HepG2 (cell line): ENCODE measurements at regions not wholly inside any gene's neighbourhood (a gene's known extent, or its start where the extent isn't known, plus 50 kb on each side); places are given as distances from the start of the nearest gene placed in this dataset.

Experiments used
- ATAC-seq: fragments of 200-7000 bp; cut with Tn5 transposase; 3 replicates; pipeline ENCODE4 v1.9.1; 2020; ENCODE audit warnings: mild to moderate bottlenecking, moderate library complexity
- BruUV-seq: library from RNA; stranded (reverse); fragments of 400-500 nt; replicated peaks from 2 replicates; lab custom pipeline; 2021; lab: Mats Ljungman, UMichigan
- CTCF ChIA-PET: fragments of 300-600 bp; formaldehyde crosslinking; extraction: SDS; loops from one replicate; lab custom pipeline; 2021; ENCODE audit warnings: low total read pairs, inconsistent platforms, low intra/inter-chr PET ratio; lab: Yijun Ruan, JAX
- POLR2A ChIA-PET: fragments of 350-600 bp; sonication (Branson Sonifier 250); formaldehyde crosslinking; loops from one replicate; lab custom pipeline; 2020; ENCODE audit warnings: antibody characterized with exemption, inconsistent platforms; lab: Yijun Ruan, JAX
- DNase-seq: peaks from one replicate; pipeline ENCODE4 v3.0.0-alpha.2; 2015; ENCODE audit warnings: low spot score
- FAIRE-seq: peaks from 3 replicates; lab custom pipeline; 2011; peaks lifted over from hg19 to GRCh38; lab: Jason Lieb, UNC
- H2AFZ ChIP-seq: one replicate; pipeline ENCODE4 v1.6.1; 2011; ENCODE audit warnings: low read length, inconsistent platforms
- H3K27ac ChIP-seq: fragments of 300-600 bp; 3 replicates; pipeline ENCODE4 v1.8.0; 2011; ENCODE audit warnings: mixed run types, mild to moderate bottlenecking, mixed read lengths, low read length, inconsistent platforms; ENCODE audit not compliant: insufficient read depth; ENCODE audit errors: extremely low read length
- H3K27me3 ChIP-seq, 2 experiments: fragments of 200-600 bp in 1 of 2; 2 replicates in 1 of 2; 3 replicates in 1 of 2; pipeline versions ENCODE4 v1.6.0 to v1.8.0; 2011; ENCODE audit warnings: low read length in 2 of 2, mild to moderate bottlenecking in 2 of 2, moderate library complexity in 2 of 2, inconsistent platforms in 1 of 2; ENCODE audit not compliant: insufficient read depth in 2 of 2, control insufficient read depth in 1 of 2
- H3K36me3 ChIP-seq, 2 experiments: fragments of 200-600 bp in 1 of 2; replicated peaks in 1 of 2; 2 replicates in 1 of 2; 3 replicates in 1 of 2; pipeline versions ENCODE4 v1.5.1 to v1.8.0; 2011; ENCODE audit warnings: low read length in 2 of 2, inconsistent platforms in 1 of 2; ENCODE audit not compliant: insufficient read depth in 2 of 2, control insufficient read depth in 1 of 2
- H3K4me1 ChIP-seq: 2 replicates; pipeline ENCODE4 v1.5.1; 2012; ENCODE audit warnings: low read length, inconsistent platforms; ENCODE audit not compliant: insufficient read depth
- H3K4me2 ChIP-seq: 2 replicates; pipeline ENCODE4 v1.6.0; 2011; ENCODE audit warnings: low read depth, low read length, inconsistent platforms
- H3K4me3 ChIP-seq, 3 experiments: fragments of 200-600 bp in 1 of 3; sonication (generic), shearing (Covaris generic) in 1 of 3; replicated peaks in 1 of 3; 2 replicates each; pipeline ENCODE4 v1.5.1; 2011 to 2016; ENCODE audit warnings: low read length in 3 of 3, inconsistent platforms in 2 of 3, low read depth in 2 of 3, mild to moderate bottlenecking in 2 of 3, control low read depth in 1 of 3, mixed read lengths in 1 of 3; ENCODE audit not compliant: insufficient read depth in 1 of 3
- H3K79me2 ChIP-seq: one replicate; pipeline ENCODE4 v1.6.1; 2011; ENCODE audit warnings: low read length, inconsistent platforms; ENCODE audit not compliant: insufficient read depth
- H3K9ac ChIP-seq: 2 replicates; pipeline ENCODE4 v1.6.0; 2011; ENCODE audit warnings: mild to moderate bottlenecking, low read depth, low read length, inconsistent platforms; ENCODE audit not compliant: insufficient read depth
- H3K9me3 ChIP-seq: 2 replicates; pipeline ENCODE4 v1.5.1; 2012; ENCODE audit warnings: mild to moderate bottlenecking, low read length
- H4K20me1 ChIP-seq: 2 replicates; pipeline ENCODE4 v1.6.0; 2011; ENCODE audit warnings: inconsistent platforms, mild to moderate bottlenecking, low read length, moderate library complexity; ENCODE audit not compliant: insufficient read depth
- EEA1 ChIP-seq: sonication (generic); formaldehyde crosslinking; IDR thresholded peaks from 2 replicates; pipeline ENCODE4 v1.5.1; 2020; ENCODE audit warnings: mild to moderate bottlenecking, missing genetic modification reagents, borderline replicate concordance
- RNF2 ChIP-seq: fragments of 450-650 bp; conservative IDR thresholded peaks from 2 replicates; pipeline ENCODE4 v1.6.1; 2016; ENCODE audit warnings: low read depth
- TEAD3 ChIP-seq: optimal IDR thresholded peaks from 2 replicates; pipeline ENCODE3; 2016; ENCODE audit warnings: borderline replicate concordance
- WGBS: methylation state at CpG from one replicate; pipeline ENCODE4 v1.1.6; 2017; ENCODE audit warnings: low lambda C conversion rate; 5-methylcytosine and 5-hydroxymethylcytosine counted together
- in situ Hi-C: cut with HindIII; loops from 2 replicates; pipeline ENCODE4 v1.10.0; 2017; ENCODE audit warnings: low pct_unique_long_range_greater_than_20kb; ENCODE audit not compliant: extremely low pct_ligation_motif_present
- intact Hi-C: fragments of 100-400 bp; cut with micrococcal nuclease; formaldehyde crosslinking; loops from one replicate; pipeline ENCODE4 v1.10.0; 2022; ENCODE audit not compliant: unreplicated experiment
- TF ChIP-seq, protein P1 (sequence below): IDR thresholded peaks from 2 replicates; pipeline ENCODE4 v1.6.1; 2016; ENCODE audit warnings: low read depth, control low read depth

DNA sequence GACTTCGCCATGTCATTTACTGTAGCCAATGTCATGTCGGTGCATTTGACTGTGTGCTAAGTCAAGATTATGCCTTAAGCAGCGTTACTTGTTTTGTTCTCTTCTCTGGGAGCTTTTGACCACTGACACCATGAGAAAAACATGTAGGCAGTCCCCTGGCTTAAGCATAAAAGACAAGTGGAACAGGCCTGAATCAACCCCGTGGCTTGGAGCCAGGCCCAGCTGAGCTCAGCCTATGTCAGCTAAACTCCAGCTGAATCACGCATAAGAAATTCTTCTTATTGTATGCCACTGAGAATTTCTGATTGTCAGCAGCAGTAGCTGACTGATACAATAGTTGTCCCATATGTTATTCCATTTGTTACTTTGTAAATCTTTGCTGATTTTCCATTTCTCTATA lies 261.9 kb downstream of the CBLL2 start:
- ATAC-seq (no peak), DNase-seq (no peak), FAIRE-seq (no peak)
- Histone ChIP-seq H3K9ac (no peak overlapping the region), H4K20me1 (no peaks in the 10 kb centered on the region), H3K4me3 (no peak overlapping the region), H3K27me3 (no peaks in the 10 kb centered on the region), H3K36me3 (no peaks in the 10 kb centered on the region), H3K4me2 (no peak overlapping the region), H3K9me3 (no peaks in the 10 kb centered on the region), H3K79me2 (no peaks in the 10 kb centered on the region), H3K4me1 (no peaks in the 10 kb centered on the region), H2AFZ (no peak overlapping the region), H3K27ac (no peak overlapping the region)
- intact Hi-C loops: no loop called here
- no TSS peak for BruUV-seq
- ChIA-PET CTCF (no interaction called here), POLR2A (no interaction called here)
- in situ Hi-C loops: no loop called here
- WGBS: 1% methylated on average over 4 of the region's 5 CpGs
- TF ChIP-seq TEAD3: no peak

DNA sequence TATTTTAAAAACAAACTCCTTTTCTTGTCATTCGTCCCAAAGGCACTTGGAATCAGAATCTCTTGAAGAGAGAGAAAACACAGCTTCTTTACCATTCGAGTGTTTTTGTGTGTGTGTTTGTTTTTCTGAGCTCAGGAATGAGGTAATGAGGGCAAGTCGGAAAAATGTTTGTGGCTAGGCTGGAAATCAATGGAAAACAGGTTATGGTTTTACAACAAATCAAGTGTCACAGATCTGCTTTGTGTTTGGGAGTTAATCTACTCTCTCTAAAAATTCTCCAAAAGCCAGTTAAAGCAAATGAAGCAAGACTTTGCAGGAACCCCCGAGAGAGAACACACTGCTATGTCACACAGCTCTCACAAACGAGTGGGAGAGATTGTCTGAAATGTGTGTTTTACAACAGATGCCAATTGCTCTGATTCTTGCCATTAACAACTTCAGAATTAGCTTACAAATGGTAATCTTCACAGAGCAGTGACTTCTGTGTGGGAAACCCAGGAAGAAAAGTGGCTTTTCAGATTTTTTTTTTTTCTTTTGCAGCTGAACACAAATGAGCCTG lies 264.1 kb downstream of the CBLL2 start:
- POLR2A ChIA-PET: no interaction called here
- Histone ChIP-seq H3K27me3 (no peaks in the 10 kb centered on the region), H3K9ac (no peak overlapping the region), H2AFZ (no peak overlapping the region), H3K4me2 (no peak overlapping the region), H3K27ac (no peak overlapping the region), H3K79me2 (no peaks in the 10 kb centered on the region), H3K9me3 (no peaks in the 10 kb centered on the region), H3K36me3 (no peaks in the 10 kb centered on the region), H3K4me3 (no peak overlapping the region), H3K4me1 (no peaks in the 10 kb centered on the region), H4K20me1 (no peaks in the 10 kb centered on the region)
- intact Hi-C loops: no loop called here
- ATAC-seq (no peak), DNase-seq (no peak), FAIRE-seq (no peak)
- CTCF ChIA-PET: no interaction called here
- no TSS peak for BruUV-seq
- TF ChIP-seq, protein P1, sequence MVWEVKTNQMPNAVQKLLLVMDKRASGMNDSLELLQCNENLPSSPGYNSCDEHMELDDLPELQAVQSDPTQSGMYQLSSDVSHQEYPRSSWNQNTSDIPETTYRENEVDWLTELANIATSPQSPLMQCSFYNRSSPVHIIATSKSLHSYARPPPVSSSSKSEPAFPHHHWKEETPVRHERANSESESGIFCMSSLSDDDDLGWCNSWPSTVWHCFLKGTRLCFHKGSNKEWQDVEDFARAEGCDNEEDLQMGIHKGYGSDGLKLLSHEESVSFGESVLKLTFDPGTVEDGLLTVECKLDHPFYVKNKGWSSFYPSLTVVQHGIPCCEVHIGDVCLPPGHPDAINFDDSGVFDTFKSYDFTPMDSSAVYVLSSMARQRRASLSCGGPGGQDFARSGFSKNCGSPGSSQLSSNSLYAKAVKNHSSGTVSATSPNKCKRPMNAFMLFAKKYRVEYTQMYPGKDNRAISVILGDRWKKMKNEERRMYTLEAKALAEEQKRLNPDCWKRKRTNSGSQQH (CRISPR knock-in tag): no peak
- TF ChIP-seq EEA1 (CRISPR knock-in tag): no peak
- TF ChIP-seq RNF2: no peak
- in situ Hi-C loops: no loop called here
- 4% methylated on average over 4 of the region's 5 CpGs for WGBS
